H9 (cell line): ENCODE measurements at regions not wholly inside any gene's neighbourhood (a gene's known extent, or its start where the extent isn't known, plus 50 kb on each side); places are given as distances from the start of the nearest gene placed in this dataset.

ENCODE experiments used
- DNase-seq: peaks from one replicate; pipeline ENCODE4 v3.0.0-alpha.2; 2017
- H2AFZ ChIP-seq: one replicate; pipeline ENCODE4 v1.6.1; 2013; ENCODE audit warnings: mild to moderate bottlenecking, low read length, control low read depth, moderate library complexity
- H2AK5ac ChIP-seq: 2 replicates; pipeline ENCODE4 v1.6.1; 2013; ENCODE audit warnings: low read length, control low read depth, mixed read lengths; ENCODE audit not compliant: insufficient read length
- H2BK120ac ChIP-seq: one replicate; pipeline ENCODE4 v1.6.1; 2013; ENCODE audit warnings: low read depth, mild to moderate bottlenecking, low read length, control low read depth, inconsistent platforms; ENCODE audit not compliant: poor library complexity, severe bottlenecking
- H2BK12ac ChIP-seq: 2 replicates; pipeline ENCODE4 v1.6.1; 2013; ENCODE audit warnings: low read length, control low read depth, mixed read lengths, low read depth; ENCODE audit not compliant: insufficient read length
- H2BK15ac ChIP-seq: 2 replicates; pipeline ENCODE4 v1.6.1; 2013; ENCODE audit warnings: low read depth, low read length, control low read depth
- H2BK20ac ChIP-seq: one replicate; pipeline ENCODE4 v1.6.1; 2013; ENCODE audit warnings: low read depth, mild to moderate bottlenecking, low read length, control low read depth, inconsistent platforms; ENCODE audit not compliant: poor library complexity, severe bottlenecking
- H2BK5ac ChIP-seq: 2 replicates; pipeline ENCODE4 v1.6.1; 2013; ENCODE audit warnings: low read length, control low read depth, mixed read lengths; ENCODE audit not compliant: insufficient read length
- H3K14ac ChIP-seq: 2 replicates; pipeline ENCODE4 v1.6.1; 2013; ENCODE audit warnings: low read length, control low read depth; ENCODE audit not compliant: insufficient read depth
- H3K18ac ChIP-seq: 2 replicates; pipeline ENCODE4 v1.6.1; 2013; ENCODE audit warnings: low read depth, mild to moderate bottlenecking, mixed read lengths, low read length, control low read depth; ENCODE audit not compliant: insufficient read length
- H3K23ac ChIP-seq: 2 replicates; pipeline ENCODE4 v1.6.1; 2013; ENCODE audit warnings: low read length, control low read depth, mixed read lengths, low read depth; ENCODE audit not compliant: insufficient read length
- H3K23me2 ChIP-seq: 2 replicates; pipeline ENCODE4 v1.6.1; 2013; ENCODE audit warnings: low read depth, mild to moderate bottlenecking, mixed read lengths, low read length, control low read depth; ENCODE audit not compliant: insufficient read length, poor library complexity, severe bottlenecking
- H3K27ac ChIP-seq: 2 replicates; pipeline ENCODE4 v1.5.1; 2013; ENCODE audit warnings: low read length, control low read depth, mixed read lengths, low read depth; ENCODE audit not compliant: insufficient read length
- H3K27me3 ChIP-seq: 2 replicates; pipeline ENCODE4 v1.6.1; 2013; ENCODE audit warnings: low read length, control low read depth, inconsistent platforms; ENCODE audit not compliant: insufficient read depth
- H3K4ac ChIP-seq: 2 replicates; pipeline ENCODE4 v1.6.1; 2013; ENCODE audit warnings: low read depth, mild to moderate bottlenecking, control low read depth, inconsistent platforms, low read length, moderate library complexity
- H3K4me1 ChIP-seq: 2 replicates; pipeline ENCODE4 v1.6.1; 2013; ENCODE audit warnings: low read length, control low read depth, inconsistent platforms; ENCODE audit not compliant: insufficient read depth
- H3K4me2 ChIP-seq: 2 replicates; pipeline ENCODE4 v1.6.1; 2013; ENCODE audit warnings: low read length, control low read depth, mixed read lengths; ENCODE audit not compliant: insufficient read length, insufficient read depth
- H3K56ac ChIP-seq: 2 replicates; pipeline ENCODE4 v1.6.1; 2013; ENCODE audit warnings: low read depth, mild to moderate bottlenecking, mixed read lengths, low read length, control low read depth; ENCODE audit not compliant: insufficient read length
- H3K79me1 ChIP-seq: 2 replicates; pipeline ENCODE4 v1.6.1; 2013; ENCODE audit warnings: low read depth, mild to moderate bottlenecking, moderate library complexity, low read length, control low read depth, inconsistent platforms; ENCODE audit not compliant: insufficient read depth, poor library complexity, severe bottlenecking
- H3K79me2 ChIP-seq: 2 replicates; pipeline ENCODE4 v1.6.1; 2013; ENCODE audit warnings: low read length, control low read depth, inconsistent platforms; ENCODE audit not compliant: insufficient read depth
- H3K9ac ChIP-seq: 2 replicates; pipeline ENCODE4 v1.6.1; 2013; ENCODE audit warnings: low read length, control low read depth, mixed read lengths; ENCODE audit not compliant: insufficient read length; ENCODE audit errors: extremely low read depth
- H3K9me3 ChIP-seq: one replicate; pipeline ENCODE4 v1.6.1; 2013; ENCODE audit warnings: low read depth, low read length, inconsistent platforms; ENCODE audit not compliant: control insufficient read depth
- H3T11ph ChIP-seq: one replicate; pipeline ENCODE4 v1.6.1; 2013; ENCODE audit warnings: mild to moderate bottlenecking, low read length, control low read depth, inconsistent platforms
- H4K20me1 ChIP-seq: one replicate; pipeline ENCODE4 v1.6.1; 2013; ENCODE audit not compliant: control insufficient read depth, insufficient read length, insufficient read depth
- H4K5ac ChIP-seq: 2 replicates; pipeline ENCODE4 v1.6.1; 2013; ENCODE audit warnings: low read depth, mild to moderate bottlenecking, mixed read lengths, low read length, control low read depth; ENCODE audit not compliant: insufficient read length
- H4K8ac ChIP-seq: replicated peaks from 2 replicates; pipeline ENCODE4 v1.6.1; 2013; ENCODE audit warnings: low read length, control low read depth, mixed read lengths, low read depth; ENCODE audit not compliant: insufficient read length
- H4K91ac ChIP-seq: 2 replicates; pipeline ENCODE4 v1.6.1; 2013; ENCODE audit warnings: low read depth, mild to moderate bottlenecking, moderate library complexity, mixed read lengths, low read length, control low read depth; ENCODE audit not compliant: insufficient read length
- H3K27ac Mint-ChIP-seq, 3 experiments: 2 replicates in 2 of 3; 3 replicates in 1 of 3; pipeline ENCODE4 v1.8.0; 2020 to 2021; ENCODE audit warnings: mixed read lengths in 3 of 3, mild to moderate bottlenecking in 1 of 3, moderate library complexity in 1 of 3
- H3K27me3 Mint-ChIP-seq: 2 replicates; pipeline ENCODE4 v1.8.0; 2021; ENCODE audit warnings: low read depth, mild to moderate bottlenecking, moderate library complexity, mixed read lengths
- H3K36me3 Mint-ChIP-seq, 3 experiments: 2 replicates in 2 of 3; 3 replicates in 1 of 3; pipeline ENCODE4 v1.8.0; 2020 to 2021; ENCODE audit warnings: low read depth in 3 of 3, mixed read lengths in 3 of 3; ENCODE audit not compliant: insufficient read depth in 1 of 3
- H3K4me1 Mint-ChIP-seq, 2 experiments: 2 replicates each; pipeline ENCODE4 v1.8.0; 2020; ENCODE audit warnings: mixed read lengths in 2 of 2
- H3K4me3 Mint-ChIP-seq, 2 experiments: 2 replicates in 1 of 2; 3 replicates in 1 of 2; pipeline ENCODE4 v1.8.0; 2020 to 2021; ENCODE audit warnings: mild to moderate bottlenecking in 2 of 2, mixed read lengths in 2 of 2, moderate library complexity in 1 of 2
- H3K9me3 Mint-ChIP-seq, 2 experiments: 2 replicates in 1 of 2; 3 replicates in 1 of 2; pipeline ENCODE4 v1.8.0; 2020; ENCODE audit warnings: mild to moderate bottlenecking in 2 of 2, mixed read lengths in 2 of 2, moderate library complexity in 1 of 2
- CTCF ChIP-seq: fragments of 200-600 bp; sonication (generic); conservative IDR thresholded peaks from 3 replicates; pipeline ENCODE4 v1.8.0; 2021; ENCODE audit warnings: antibody characterized with exemption, mild to moderate bottlenecking
- WGBS: extraction: QIAGEN DNeasy Blood & Tissue Kit; methylation state at CpG from one replicate; pipeline ENCODE4 v1.1.7; 2013; ENCODE audit warnings: missing lambda C conversion rate, low lambda C conversion rate, mixed read lengths; ENCODE audit not compliant: insufficient read length; ENCODE audit errors: extremely low coverage; 5-methylcytosine and 5-hydroxymethylcytosine counted together

- DNase-seq = no peak
- Histone ChIP-seq H3K23me2 (no peaks in the 10 kb centered on the region), H2BK12ac (no peak overlapping the region), H3K79me1 (no peaks in the 10 kb centered on the region), H4K91ac (no peak overlapping the region), H3K27ac (no peak overlapping the region), H3K56ac (no peak overlapping the region), H2BK5ac (no peak overlapping the region), H3K23ac (no peak overlapping the region), H2BK20ac (no peak overlapping the region), H3K18ac (no peak overlapping the region), H3K4ac (no peak overlapping the region), H3K79me2 (no peaks in the 10 kb centered on the region), H2BK15ac (no peak overlapping the region), H3K9me3 (no peaks in the 10 kb centered on the region), H2AFZ (no peak overlapping the region), H3K14ac (peak overlapping the region; percentile 48; the same call in 1 of the 2 replicates), H3K9ac (no peak overlapping the region), H4K5ac (no peak overlapping the region), H3T11ph (no peak overlapping the region), H3K4me2 (no peak overlapping the region), H3K4me1 (no peaks in the 10 kb centered on the region), H2BK120ac (no peak overlapping the region), H4K20me1 (no peaks in the 10 kb centered on the region), H2AK5ac (no peak overlapping the region), H4K8ac (no peak overlapping the region), H3K27me3 (no peaks in the 10 kb centered on the region)
- TF ChIP-seq CTCF = no peak
- Mint-ChIP-seq H3K27me3 (peaks cover 25% of the 10 kb centered on the region), H3K36me3 (peaks cover 4 to 9% (median 8%) of the 10 kb centered on the region in 3 experiments; a peak in 5 of 7 replicates), H3K27ac (no peak overlapping the region), H3K9me3 (peaks cover 25 to 29% of the 10 kb centered on the region in 2 experiments), H3K4me1 (no peaks in the 10 kb centered on the region), H3K4me3 (no peak overlapping the region)
- no CpG with 5 or more reads among the region's 9 CpGs for WGBS
Measured at GRCh38 chr4:1489639-1489995, 83.4 kb upstream of the NKX1-1 start.
